ENCODE measurements at regions not wholly inside any gene's neighbourhood (a gene's known extent, or its start where the extent isn't known, plus 50 kb on each side); places are given as distances from the start of the nearest gene placed in this dataset.
A peak's percentile ranks its signal among the peaks of the same experiment; 100 is the strongest.

DNA sequence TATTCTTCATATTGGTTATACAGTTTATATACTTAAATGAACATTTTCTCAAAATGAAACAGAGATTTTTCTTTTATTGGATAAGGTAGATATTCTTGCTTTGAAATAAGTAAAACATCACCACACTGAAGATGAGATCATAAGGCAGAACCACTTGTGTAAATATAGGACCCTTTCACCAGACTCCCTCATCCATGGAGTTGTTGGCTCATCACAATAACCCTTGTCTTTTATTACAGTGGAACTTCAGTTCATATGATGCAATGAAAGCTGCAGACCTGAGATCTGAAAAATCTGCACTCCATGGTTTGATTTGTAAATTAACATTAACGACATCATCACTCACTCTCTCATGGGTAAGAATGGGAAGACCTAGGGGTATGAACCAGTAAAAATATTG, 51.9 kb upstream of the DBX2 start:
- H3K4me3 ChIP-seq (ENCODE audit: low read depth, low read length), result no peak overlapping the region
- TF ChIP-seq CTCF (IDR thresholded peaks at IDR 0.05; ENCODE audit: insufficient read depth, low read length), result no peak
- DNase-seq (ENCODE audit: low read depth), result no peak

DNA sequence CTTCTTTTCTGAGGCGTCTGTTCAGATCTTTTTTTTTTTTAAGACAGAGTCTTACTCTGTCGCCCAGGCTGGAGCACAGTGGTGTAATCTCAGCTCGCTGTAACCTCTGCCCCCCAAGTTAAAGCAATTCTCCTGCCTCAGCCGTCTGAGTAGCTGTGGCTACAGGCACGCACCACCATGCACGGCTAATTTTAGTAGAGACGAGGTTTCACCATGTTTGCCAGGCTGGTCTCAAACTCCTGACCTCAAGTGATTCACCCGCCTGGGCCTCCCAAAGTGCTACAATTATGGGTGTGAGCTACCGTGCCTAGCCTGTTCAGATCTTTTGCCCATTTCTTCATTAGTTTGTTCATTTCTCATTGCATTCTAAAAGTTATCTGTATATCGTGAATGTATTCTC, 55.1 kb upstream of the DBX2 start:
- H3K4me3 ChIP-seq (ENCODE audit: low read depth, low read length), result no peak overlapping the region
- DNase-seq (ENCODE audit: low read depth), result no peak
- no peak for TF ChIP-seq CTCF (IDR thresholded peaks at IDR 0.05; ENCODE audit: insufficient read depth, low read length)

- H3K4me3 ChIP-seq (ENCODE audit: low read depth, low read length), result no peak overlapping the region
- no peak for DNase-seq (ENCODE audit: low read depth)
- no peak for TF ChIP-seq CTCF (IDR thresholded peaks at IDR 0.05; ENCODE audit: insufficient read depth, low read length)
Measured at GRCh38 chr12:45112306-45112705, 61.4 kb upstream of the DBX2 start.

- no peak overlapping the region for H3K4me3 ChIP-seq (ENCODE audit: low read depth, low read length)
- TF ChIP-seq CTCF (IDR thresholded peaks at IDR 0.05; ENCODE audit: insufficient read depth, low read length), result no peak
- no peak for DNase-seq (ENCODE audit: low read depth)
Measured at GRCh38 chr12:45121224-45121623, 70.3 kb upstream of the DBX2 start.

GRCh38 chr12:45122768-45123380, 72.0 kb upstream of the DBX2 start:
- no peak overlapping the region for H3K4me3 ChIP-seq (ENCODE audit: low read depth, low read length)
- DNase-seq (ENCODE audit: low read depth), result peak; percentile 60
- peak; percentile 57 for TF ChIP-seq CTCF (IDR thresholded peaks at IDR 0.05; ENCODE audit: insufficient read depth, low read length)

- TF ChIP-seq CTCF (IDR thresholded peaks at IDR 0.05; ENCODE audit: insufficient read depth, low read length), result no peak
- no peak overlapping the region for H3K4me3 ChIP-seq (ENCODE audit: low read depth, low read length)
- DNase-seq (ENCODE audit: low read depth), result no peak
Measured at GRCh38 chr12:45124485-45125155, 73.7 kb upstream of the DBX2 start.
